ENCODE measurements at regions not wholly inside any gene's neighbourhood (a gene's known extent, or its start where the extent isn't known, plus 50 kb on each side); places are given as distances from the start of the nearest gene placed in this dataset.

DNA sequence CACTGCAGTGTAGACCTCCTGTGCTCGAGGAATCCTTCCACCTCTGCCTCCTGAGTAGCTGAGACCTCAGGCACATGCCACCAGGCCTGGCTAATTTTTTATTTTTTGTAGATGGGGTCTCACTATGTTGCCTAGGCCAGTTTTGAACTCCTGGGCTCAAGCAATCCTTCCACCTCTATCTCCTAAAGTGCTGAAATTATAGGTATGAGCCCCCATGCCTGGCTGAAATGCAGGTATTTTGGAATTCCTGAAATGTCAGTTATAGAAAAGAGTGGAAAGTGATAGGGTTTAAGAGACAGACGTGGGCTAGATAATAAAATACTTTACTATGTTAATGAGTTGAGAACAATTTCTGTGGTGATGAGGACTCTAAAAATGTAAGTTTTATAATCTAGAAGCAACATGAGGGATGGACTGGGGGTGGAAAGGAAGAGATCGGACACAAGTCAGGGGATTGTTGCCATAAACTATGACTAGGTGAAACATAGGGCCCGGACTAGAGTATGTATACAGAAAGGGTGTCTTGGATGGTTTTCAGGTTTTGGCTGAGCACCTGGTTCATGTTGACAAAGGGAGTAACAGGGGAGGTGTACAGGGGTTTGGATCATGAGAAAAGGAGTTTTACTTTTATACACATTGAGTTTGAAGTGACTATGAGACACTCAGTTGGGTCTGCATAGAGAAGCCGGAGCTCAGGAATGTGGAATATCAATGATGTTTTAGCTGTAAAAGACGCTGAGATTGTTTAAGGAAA lies 165.6 kb upstream of the STARD13 start:
- Histone ChIP-seq H3K4me3 (no peak overlapping the region), H3K36me3 (no peaks in the 10 kb centered on the region), H3K4me1 (peaks cover 0 to 47% (median 41%) of the 10 kb centered on the region in 4 donors), H3K27ac (replicated peaks in 1 of 4) (peak overlapping the region in 1 of 4 donors; percentile 54), H3K9me3 (no peaks in the 10 kb centered on the region), H3K27me3 (no peaks in the 10 kb centered on the region)
- 84% methylated on average over 6 of the region's 6 CpGs for WGBS
- TF ChIP-seq POLR2AphosphoS5 (IDR thresholded peaks at IDR 0.05) (no peak), EP300 (IDR thresholded peaks at IDR 0.05) (no peak), POLR2A (IDR thresholded peaks at IDR 0.05; ENCODE audit: low read depth) (no peak)
- TF ChIP-seq, protein P1, sequence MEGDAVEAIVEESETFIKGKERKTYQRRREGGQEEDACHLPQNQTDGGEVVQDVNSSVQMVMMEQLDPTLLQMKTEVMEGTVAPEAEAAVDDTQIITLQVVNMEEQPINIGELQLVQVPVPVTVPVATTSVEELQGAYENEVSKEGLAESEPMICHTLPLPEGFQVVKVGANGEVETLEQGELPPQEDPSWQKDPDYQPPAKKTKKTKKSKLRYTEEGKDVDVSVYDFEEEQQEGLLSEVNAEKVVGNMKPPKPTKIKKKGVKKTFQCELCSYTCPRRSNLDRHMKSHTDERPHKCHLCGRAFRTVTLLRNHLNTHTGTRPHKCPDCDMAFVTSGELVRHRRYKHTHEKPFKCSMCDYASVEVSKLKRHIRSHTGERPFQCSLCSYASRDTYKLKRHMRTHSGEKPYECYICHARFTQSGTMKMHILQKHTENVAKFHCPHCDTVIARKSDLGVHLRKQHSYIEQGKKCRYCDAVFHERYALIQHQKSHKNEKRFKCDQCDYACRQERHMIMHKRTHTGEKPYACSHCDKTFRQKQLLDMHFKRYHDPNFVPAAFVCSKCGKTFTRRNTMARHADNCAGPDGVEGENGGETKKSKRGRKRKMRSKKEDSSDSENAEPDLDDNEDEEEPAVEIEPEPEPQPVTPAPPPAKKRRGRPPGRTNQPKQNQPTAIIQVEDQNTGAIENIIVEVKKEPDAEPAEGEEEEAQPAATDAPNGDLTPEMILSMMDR (IDR thresholded peaks at IDR 0.05) = no peak
- intact Hi-C loops (cut with DNase I) = no loop called here
- no peak for DNase-seq (ENCODE audit: extremely low spot score)

DNA sequence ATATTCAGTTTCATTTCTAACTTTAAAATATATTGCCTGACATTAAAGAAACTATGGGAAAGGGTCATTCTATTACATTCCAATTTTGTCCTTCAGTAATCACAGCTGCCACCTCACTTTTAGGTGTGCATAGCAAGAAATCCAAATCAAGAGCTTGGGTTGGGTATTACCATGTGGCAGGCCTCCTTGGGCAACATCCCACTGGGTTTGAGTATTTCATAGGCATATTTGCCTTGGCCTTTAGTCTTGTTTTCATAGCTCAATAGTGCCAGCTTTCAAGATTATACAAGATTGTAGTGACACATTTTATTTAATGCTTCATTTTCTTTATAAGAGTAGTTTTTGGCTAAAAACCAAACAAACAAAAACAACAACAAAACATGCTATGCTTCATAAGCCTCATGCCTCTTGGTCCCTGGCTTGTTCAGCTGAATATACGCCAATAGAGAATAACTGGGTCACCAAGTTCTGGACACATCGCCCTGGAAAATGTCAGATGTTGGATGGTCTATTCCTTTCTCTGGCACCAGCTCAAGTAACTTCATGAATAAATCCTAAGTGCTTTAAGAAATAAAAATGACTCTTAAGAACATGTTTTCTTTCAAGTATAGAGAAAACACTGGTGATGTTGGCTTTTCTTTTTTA lies 167.4 kb upstream of the STARD13 start:
- no peak overlapping the region for H3K4me3 ChIP-seq
- no peak for TF ChIP-seq POLR2A (IDR thresholded peaks at IDR 0.05; ENCODE audit: low read depth)
- TF ChIP-seq EP300 (IDR thresholded peaks at IDR 0.05) = no peak
- TF ChIP-seq, protein P1 (IDR thresholded peaks at IDR 0.05) = no peak
- TF ChIP-seq POLR2AphosphoS5 (IDR thresholded peaks at IDR 0.05) = no peak
- DNase-seq (ENCODE audit: extremely low spot score) = no peak
- intact Hi-C loops (cut with DNase I) = no loop called here
- H3K4me1 ChIP-seq = peaks cover 0 to 35% (median 30%) of the 10 kb centered on the region in 4 donors
- H3K36me3 ChIP-seq = no peaks in the 10 kb centered on the region
- no peaks in the 10 kb centered on the region for H3K27me3 ChIP-seq
- H3K9me3 ChIP-seq = peaks cover 0 to 6% (median 0%) of the 10 kb centered on the region in 4 donors
- WGBS = 39% methylated on average over 2 of the region's 2 CpGs
- H3K27ac ChIP-seq (replicated peaks in 1 of 4) = peak overlapping the region in 3 of 4 donors; percentile 35 to 54 (median 39)

DNA sequence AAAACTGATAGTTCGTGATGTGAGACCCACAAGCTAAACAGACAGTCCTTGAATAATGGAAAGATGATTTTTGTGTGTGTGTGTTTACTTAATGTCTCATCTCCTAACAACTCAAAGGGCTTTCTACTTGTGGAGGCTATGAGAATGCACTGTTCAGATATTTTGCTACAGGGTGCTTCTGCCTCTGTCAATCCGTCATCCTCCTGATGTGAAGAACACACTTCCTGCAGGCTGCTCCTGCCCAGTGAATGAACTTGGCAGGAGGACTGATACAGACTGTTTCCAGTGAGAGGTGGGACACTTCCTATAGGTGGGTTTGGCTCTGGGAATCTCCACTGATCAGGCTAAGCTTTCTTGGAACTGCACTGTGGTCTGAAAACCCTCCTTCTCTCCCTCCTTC lies 168.4 kb upstream of the STARD13 start:
- Histone ChIP-seq H3K4me1 (peaks cover 0 to 35% (median 30%) of the 10 kb centered on the region in 4 donors), H3K9me3 (peaks cover 0 to 6% (median 0%) of the 10 kb centered on the region in 4 donors), H3K27me3 (no peaks in the 10 kb centered on the region), H3K27ac (replicated peaks in 1 of 4) (peak overlapping the region; percentile 6 to 54 (median 37)), H3K4me3 (no peak overlapping the region), H3K36me3 (no peaks in the 10 kb centered on the region)
- no peak for DNase-seq (ENCODE audit: extremely low spot score)
- TF ChIP-seq EP300 (IDR thresholded peaks at IDR 0.05) = no peak
- TF ChIP-seq POLR2A (IDR thresholded peaks at IDR 0.05; ENCODE audit: low read depth) = no peak
- TF ChIP-seq, protein P1 (IDR thresholded peaks at IDR 0.05) = no peak
- no peak for TF ChIP-seq POLR2AphosphoS5 (IDR thresholded peaks at IDR 0.05)
- WGBS = 70% methylated on average over 2 of the region's 2 CpGs
- intact Hi-C loops (cut with DNase I) = no loop called here

DNA sequence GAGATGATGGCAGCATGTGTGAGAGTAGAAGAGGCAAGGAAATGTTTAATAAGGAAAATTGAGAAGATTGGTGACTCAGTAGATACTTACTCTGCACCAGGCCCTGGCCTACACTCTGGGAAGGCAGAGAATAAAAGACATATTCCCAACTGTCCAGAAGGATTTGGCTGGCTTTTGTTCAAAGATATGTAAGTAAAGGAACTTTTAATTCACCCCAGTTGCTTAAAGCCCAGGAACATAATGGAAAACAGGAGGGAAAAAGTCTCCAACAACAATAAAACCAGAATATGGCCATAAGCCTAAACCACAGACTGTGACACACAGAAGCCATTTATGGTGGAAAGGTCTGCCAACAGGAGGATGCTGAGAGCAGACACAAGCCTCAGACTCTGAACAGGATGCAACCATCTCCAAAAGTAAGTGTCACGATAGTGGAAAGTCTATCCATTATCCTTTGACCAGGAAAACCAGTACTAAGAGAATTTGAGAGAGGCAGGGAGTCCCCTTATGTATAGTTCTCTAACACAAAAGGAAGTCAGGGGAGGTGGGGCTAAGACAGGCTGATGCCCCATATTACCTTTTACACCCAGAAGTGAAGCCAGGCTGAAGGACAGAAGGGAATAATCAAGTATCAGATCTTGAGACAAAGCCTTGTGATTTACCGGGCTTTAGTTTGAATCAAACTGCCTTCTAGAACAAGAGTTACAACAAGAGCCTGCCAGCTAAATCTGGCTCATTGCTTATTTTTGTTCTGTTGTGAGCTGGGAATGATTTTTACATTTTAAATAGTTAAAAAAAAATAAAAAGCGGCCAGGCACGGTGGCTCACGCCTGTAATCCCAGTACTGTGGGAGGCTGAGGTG lies 169.5 kb upstream of the STARD13 start:
- DNase-seq (ENCODE audit: extremely low spot score) = no peak
- Histone ChIP-seq H3K36me3 (no peaks in the 10 kb centered on the region), H3K27me3 (no peaks in the 10 kb centered on the region), H3K4me3 (no peak overlapping the region), H3K27ac (replicated peaks in 1 of 4) (peak overlapping the region in 3 of 4 donors; percentile 8 to 48 (median 20)), H3K9me3 (peaks cover 0 to 10% (median 8%) of the 10 kb centered on the region in 4 donors), H3K4me1 (peaks cover 0 to 35% (median 30%) of the 10 kb centered on the region in 4 donors)
- intact Hi-C loops (cut with DNase I) = no loop called here
- 66% methylated on average over 5 of the region's 5 CpGs for WGBS
- TF ChIP-seq POLR2A (IDR thresholded peaks at IDR 0.05; ENCODE audit: low read depth) (no peak), POLR2AphosphoS5 (IDR thresholded peaks at IDR 0.05) (no peak), EP300 (IDR thresholded peaks at IDR 0.05) (no peak)
- TF ChIP-seq, protein P1 (IDR thresholded peaks at IDR 0.05) = no peak

All from esophagus muscularis mucosa (tissue), 4 donors.